OCI-LY1 (cell line): ENCODE measurements at regions not wholly inside any gene's neighbourhood (a gene's known extent, or its start where the extent isn't known, plus 50 kb on each side); places are given as distances from the start of the nearest gene placed in this dataset.

ENCODE experiments used
- H2AFZ ChIP-seq: fragments of 200-600 bp; sonication (generic), shearing (Covaris generic); 2 replicates; pipeline ENCODE4 v1.6.0; 2014; ENCODE audit warnings: antibody characterized with exemption, mild to moderate bottlenecking, low read length
- H3F3A ChIP-seq: fragments of 200-600 bp; sonication (generic), shearing (Covaris generic); 2 replicates; pipeline ENCODE4 v1.6.0; 2014; ENCODE audit warnings: mild to moderate bottlenecking, antibody characterized with exemption, low read length, moderate library complexity; ENCODE audit not compliant: insufficient read depth
- H3K27ac ChIP-seq: fragments of 200-600 bp; sonication (generic); 2 replicates; pipeline ENCODE4 v1.5.1; 2014; ENCODE audit warnings: low read length, mixed run types, mild to moderate bottlenecking, low read depth; ENCODE audit not compliant: poor library complexity, severe bottlenecking
- H3K27me3 ChIP-seq: fragments of 200-600 bp; sonication (generic); 2 replicates; pipeline ENCODE4 v1.6.0; 2014; ENCODE audit warnings: antibody characterized with exemption, mild to moderate bottlenecking, low read length, moderate library complexity; ENCODE audit not compliant: insufficient read depth
- H3K36me3 ChIP-seq: fragments of 200-600 bp; sonication (generic); 2 replicates; pipeline ENCODE4 v1.6.1; 2014; ENCODE audit warnings: mild to moderate bottlenecking, antibody characterized with exemption, low read length, moderate library complexity, mixed read lengths; ENCODE audit not compliant: insufficient read depth
- H3K4me1 ChIP-seq: fragments of 200-600 bp; sonication (generic); 2 replicates; pipeline ENCODE4 v1.5.1; 2014; ENCODE audit warnings: mild to moderate bottlenecking, low read length, moderate library complexity; ENCODE audit not compliant: insufficient read depth, severe bottlenecking
- H3K4me2 ChIP-seq: fragments of 200-600 bp; sonication (generic), shearing (Covaris generic); 2 replicates; pipeline ENCODE4 v1.6.1; 2014; ENCODE audit warnings: low read length
- H3K4me3 ChIP-seq: fragments of 200-600 bp; sonication (generic); 2 replicates; pipeline ENCODE4 v1.5.1; 2014; ENCODE audit warnings: low read length, low read depth, mild to moderate bottlenecking, mixed read lengths; ENCODE audit not compliant: poor library complexity, severe bottlenecking
- H3K79me2 ChIP-seq: fragments of 200-600 bp; shearing (Covaris generic); 2 replicates; pipeline ENCODE4 v1.6.1; 2016; ENCODE audit warnings: mixed run types, low read length, mixed read lengths; ENCODE audit not compliant: insufficient read depth
- H3K9ac ChIP-seq: fragments of 200-600 bp; sonication (generic), shearing (Covaris generic); 2 replicates; pipeline ENCODE4 v1.6.1; 2014; ENCODE audit warnings: mild to moderate bottlenecking, low read length, mixed read lengths
- H3K9me2 ChIP-seq: fragments of 200-600 bp; sonication (generic), shearing (Covaris generic); 2 replicates; pipeline ENCODE4 v1.6.1; 2014; ENCODE audit warnings: low read depth, mild to moderate bottlenecking, low read length, mixed read lengths
- H3K9me3 ChIP-seq: fragments of 200-600 bp; shearing (Covaris generic); 2 replicates; pipeline ENCODE4 v1.6.1; 2014; ENCODE audit warnings: low read length, mixed read lengths
- H4K20me1 ChIP-seq: fragments of 200-600 bp; sonication (generic), shearing (Covaris generic); 2 replicates; pipeline ENCODE4 v1.6.0; 2016; ENCODE audit warnings: mild to moderate bottlenecking, low read length; ENCODE audit not compliant: insufficient read depth
- CTCF ChIP-seq: fragments of 200-600 bp; sonication (generic), shearing (Covaris generic); IDR thresholded peaks from 2 replicates; pipeline ENCODE4 v1.5.1; 2017; ENCODE audit warnings: mild to moderate bottlenecking, antibody characterized with exemption, low read length, moderate library complexity, mixed read lengths
- EZH2 ChIP-seq: fragments of 200-600 bp; sonication (generic), shearing (Covaris generic); IDR thresholded peaks from 2 replicates; pipeline ENCODE4 v1.8.0; 2017; ENCODE audit warnings: borderline replicate concordance, mixed run types, mild to moderate bottlenecking, antibody characterized with exemption, low read length, moderate library complexity, mixed read lengths

- no peak overlapping the region for H2AFZ ChIP-seq
Measured at GRCh38 chr2:240347949-240348500, 87.4 kb upstream of the GPC1 start.

DNA sequence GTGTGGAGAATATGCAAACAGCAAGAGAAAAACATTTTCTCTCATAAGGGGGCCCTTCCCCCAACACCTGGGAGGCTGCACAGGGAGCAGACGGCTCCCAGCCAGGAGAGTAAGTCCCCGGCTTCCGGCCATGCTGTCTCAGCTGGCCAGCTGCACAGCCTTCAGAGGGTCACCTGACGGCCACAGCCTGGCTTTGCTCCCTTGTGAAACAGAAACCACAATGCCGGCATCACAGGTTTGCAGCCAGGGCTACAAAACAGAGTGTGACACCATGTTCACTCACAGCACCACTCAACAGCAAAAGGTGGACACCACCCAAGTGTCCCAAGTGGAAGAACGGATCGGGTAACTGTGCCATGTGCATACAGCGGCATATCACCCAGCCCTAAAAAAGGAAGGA lies 86.9 kb upstream of the GPC1 start:
- Histone ChIP-seq H4K20me1 (no peaks in the 10 kb centered on the region), H3K9ac (no peak overlapping the region), H3F3A (no peaks in the 10 kb centered on the region), H3K9me3 (no peaks in the 10 kb centered on the region; the same call in 1 of the 2 replicates), H2AFZ (no peak overlapping the region), H3K79me2 (no peaks in the 10 kb centered on the region), H3K36me3 (no peaks in the 10 kb centered on the region), H3K4me2 (no peak overlapping the region), H3K27ac (no peak overlapping the region), H3K27me3 (no peaks in the 10 kb centered on the region), H3K4me1 (no peaks in the 10 kb centered on the region), H3K4me3 (no peak overlapping the region), H3K9me2 (no peaks in the 10 kb centered on the region)
- TF ChIP-seq EZH2: no peak
- TF ChIP-seq CTCF: no peak

More at GRCh38 chr2:240347949-240348500, 87.4 kb upstream of the GPC1 start:
- H3K4me3 ChIP-seq: no peak overlapping the region
- H3K9me3 ChIP-seq: no peaks in the 10 kb centered on the region; the same call in 1 of the 2 replicates
- no peaks in the 10 kb centered on the region for H4K20me1 ChIP-seq
- no peaks in the 10 kb centered on the region for H3K9me2 ChIP-seq
- no peaks in the 10 kb centered on the region for H3K79me2 ChIP-seq
- no peak overlapping the region for H3K4me2 ChIP-seq
- no peaks in the 10 kb centered on the region for H3K36me3 ChIP-seq
- no peaks in the 10 kb centered on the region for H3F3A ChIP-seq
- H3K27me3 ChIP-seq: no peaks in the 10 kb centered on the region
- H3K4me1 ChIP-seq: no peaks in the 10 kb centered on the region
- no peak overlapping the region for H3K9ac ChIP-seq
- H3K27ac ChIP-seq: no peak overlapping the region
- TF ChIP-seq CTCF (no peak), EZH2 (no peak)

DNA sequence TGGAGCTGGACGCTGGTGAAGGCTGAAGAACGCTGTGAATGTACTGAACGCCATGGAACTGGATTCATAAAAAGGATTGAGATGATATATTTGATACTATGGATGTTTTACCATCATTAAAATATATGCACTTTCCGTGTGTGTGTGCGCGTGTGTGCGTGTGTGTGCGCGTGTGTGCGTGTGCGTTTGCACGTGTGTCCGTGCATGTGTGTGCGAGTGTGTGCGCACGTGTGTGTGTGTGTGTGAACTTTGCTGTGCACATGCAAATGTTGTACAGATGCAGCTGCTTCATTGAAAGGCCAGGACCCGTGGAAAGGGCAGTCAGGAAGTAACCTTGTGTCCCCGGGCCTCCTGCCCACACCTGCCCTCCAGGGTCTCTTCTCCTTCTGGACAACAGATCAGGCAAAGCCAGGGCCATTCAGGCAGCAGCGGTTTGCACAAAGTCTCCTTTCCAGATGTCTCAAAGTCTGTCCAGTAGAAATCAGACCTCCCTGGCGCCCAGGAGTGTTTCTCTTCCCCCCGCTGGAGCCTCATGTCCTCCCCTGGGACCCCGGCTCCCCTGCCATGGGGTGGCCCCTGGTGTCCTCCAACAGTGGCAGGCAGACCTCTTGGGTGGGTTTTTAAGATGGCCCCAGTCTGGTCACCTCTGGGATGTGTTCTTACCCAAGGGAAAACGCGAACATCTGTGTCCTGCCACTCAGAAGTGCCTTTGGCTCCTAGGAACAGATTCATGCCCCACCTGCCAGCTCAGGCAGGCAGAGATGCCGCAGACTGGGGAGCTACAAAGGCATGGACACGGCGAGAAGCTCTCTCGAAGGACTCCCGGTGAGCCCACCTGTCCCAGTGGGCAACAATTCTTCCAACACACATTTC lies 86.1 kb upstream of the GPC1 start:
- H3K4me1 ChIP-seq: no peaks in the 10 kb centered on the region

More for the DNA sequence above, 86.1 kb upstream of the GPC1 start:
- no peak for TF ChIP-seq CTCF
- TF ChIP-seq EZH2: no peak
- no peaks in the 10 kb centered on the region for H3K9me2 ChIP-seq
- H3K27ac ChIP-seq: no peak overlapping the region
- H3K4me2 ChIP-seq: no peak overlapping the region
- H3F3A ChIP-seq: no peaks in the 10 kb centered on the region
- H3K4me3 ChIP-seq: no peak overlapping the region
- H3K36me3 ChIP-seq: no peaks in the 10 kb centered on the region
- H3K27me3 ChIP-seq: no peaks in the 10 kb centered on the region
- no peaks in the 10 kb centered on the region; the same call in 1 of the 2 replicates for H3K9me3 ChIP-seq
- H2AFZ ChIP-seq: no peak overlapping the region
- no peaks in the 10 kb centered on the region for H4K20me1 ChIP-seq
- H3K9ac ChIP-seq: no peak overlapping the region
- no peaks in the 10 kb centered on the region for H3K79me2 ChIP-seq
